HG03159 (cell line): ENCODE measurements at regions not wholly inside any gene's neighbourhood (a gene's known extent, or its start where the extent isn't known, plus 50 kb on each side); places are given as distances from the start of the nearest gene placed in this dataset.

Experiments used
- ATAC-seq: cut with Tn5 transposase; IDR thresholded peaks from one replicate; pipeline ENCODE4 v1.9.1; 2021; ENCODE audit warnings: mild to moderate bottlenecking, moderate library complexity; ENCODE audit not compliant: unreplicated experiment

DNA sequence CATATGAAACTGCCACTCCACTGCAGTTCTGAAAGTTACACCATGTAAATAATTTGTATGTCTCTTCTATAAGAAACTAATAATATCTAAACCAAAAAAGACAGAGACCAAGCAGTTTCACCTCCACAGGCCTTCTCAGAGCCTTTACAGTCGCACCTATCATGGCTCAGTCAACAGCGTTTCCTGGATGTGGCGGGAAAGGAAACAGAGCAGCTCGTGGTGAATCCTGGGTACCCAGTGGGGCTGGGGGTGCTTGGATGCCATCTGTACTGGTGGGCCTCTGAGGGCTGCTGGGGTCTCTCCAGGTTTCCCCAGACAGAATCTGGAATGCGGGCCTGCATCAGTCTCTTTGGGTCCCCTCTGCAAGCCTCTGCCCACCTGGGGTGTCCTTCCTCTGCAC is 100.2 kb upstream of the CASZ1 start:
- no peak for ATAC-seq

DNA sequence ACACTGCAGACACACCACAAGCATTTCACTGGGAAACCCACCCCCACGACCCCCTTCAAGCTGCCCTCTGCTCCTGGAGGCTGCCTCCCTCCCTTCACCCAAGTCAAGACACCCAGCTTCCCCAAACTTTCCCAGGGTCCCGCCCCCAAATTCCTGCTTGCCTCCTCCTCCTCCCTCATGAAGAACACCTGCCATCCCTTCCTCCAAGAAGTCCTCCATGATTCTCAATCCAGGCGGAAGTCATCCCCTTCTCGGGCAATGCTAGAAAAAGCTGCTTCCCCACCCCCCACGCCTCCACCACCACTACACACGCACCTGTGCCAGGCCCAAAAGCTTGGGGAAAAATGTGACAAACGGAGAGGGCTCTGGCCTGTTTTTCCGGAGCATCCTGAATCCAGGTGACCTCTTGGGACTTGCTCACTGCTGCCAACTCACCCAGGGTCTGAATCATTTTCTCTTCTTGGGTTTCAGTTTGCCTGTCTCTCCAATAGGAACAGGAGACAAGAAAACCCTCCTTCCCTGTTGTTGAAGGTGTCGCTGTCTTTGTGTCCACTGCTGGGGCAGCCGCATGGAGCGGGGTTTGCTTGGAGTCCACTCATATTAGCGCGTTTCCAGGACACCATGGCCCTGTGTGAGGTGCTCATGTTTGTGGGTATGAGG is 101.0 kb upstream of the CASZ1 start:
- no peak for ATAC-seq

DNA sequence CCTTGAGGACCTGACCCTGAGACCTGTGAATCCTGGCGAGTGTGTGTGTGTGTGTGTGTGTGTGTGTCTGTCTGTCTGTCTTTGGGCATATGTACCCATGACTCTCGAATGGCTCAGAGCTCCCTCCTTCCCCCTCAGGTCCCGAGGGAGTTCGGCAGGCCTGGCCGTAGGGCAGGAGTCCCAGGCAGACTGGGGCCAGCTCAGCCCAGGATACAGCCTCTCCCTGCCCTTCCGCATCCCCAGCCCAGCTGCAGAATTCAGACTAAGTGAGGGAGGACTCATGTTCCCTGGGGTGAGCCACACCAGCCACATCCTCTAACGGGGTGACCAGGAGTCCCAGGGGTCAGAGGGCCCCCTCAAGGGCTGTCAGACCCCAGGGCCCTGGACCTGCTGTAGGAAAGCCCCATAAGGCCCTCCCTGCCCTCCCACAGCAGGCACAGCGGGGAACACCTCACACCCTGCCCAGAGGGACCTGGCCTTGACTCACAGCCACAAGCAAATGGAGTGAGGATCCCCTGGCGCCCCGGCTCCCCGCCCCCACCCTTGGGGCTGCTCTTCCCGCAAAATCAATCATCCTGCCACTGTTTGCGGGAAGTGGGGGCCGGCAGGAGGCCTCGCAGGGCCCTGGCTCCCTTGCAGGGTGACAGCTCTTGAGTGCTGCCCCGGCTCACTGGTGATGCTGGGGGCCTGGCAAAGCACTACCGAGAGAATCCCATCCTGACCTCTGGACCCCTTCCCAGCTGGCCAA is 101.7 kb upstream of the CASZ1 start:
- no peak for ATAC-seq

DNA sequence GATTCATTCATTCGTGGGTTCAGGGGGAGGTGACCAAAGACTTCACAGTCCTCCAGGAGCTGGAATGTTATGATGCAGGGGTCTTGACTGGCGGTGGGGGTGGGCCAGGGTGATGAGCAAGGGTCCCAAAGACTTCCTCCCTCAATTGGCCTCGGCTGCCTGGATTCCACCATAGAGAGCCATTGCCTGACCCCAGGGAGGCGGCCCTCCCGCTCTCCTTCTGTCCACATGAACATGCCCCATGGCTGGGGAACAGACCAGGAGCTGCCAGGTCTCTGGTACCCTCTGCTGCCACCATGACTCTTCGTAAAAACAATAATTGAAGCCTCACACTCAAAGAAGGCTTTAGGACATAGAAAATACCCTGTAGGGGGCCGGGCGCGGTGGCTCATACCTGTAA is 102.5 kb upstream of the CASZ1 start:
- no peak for ATAC-seq

DNA sequence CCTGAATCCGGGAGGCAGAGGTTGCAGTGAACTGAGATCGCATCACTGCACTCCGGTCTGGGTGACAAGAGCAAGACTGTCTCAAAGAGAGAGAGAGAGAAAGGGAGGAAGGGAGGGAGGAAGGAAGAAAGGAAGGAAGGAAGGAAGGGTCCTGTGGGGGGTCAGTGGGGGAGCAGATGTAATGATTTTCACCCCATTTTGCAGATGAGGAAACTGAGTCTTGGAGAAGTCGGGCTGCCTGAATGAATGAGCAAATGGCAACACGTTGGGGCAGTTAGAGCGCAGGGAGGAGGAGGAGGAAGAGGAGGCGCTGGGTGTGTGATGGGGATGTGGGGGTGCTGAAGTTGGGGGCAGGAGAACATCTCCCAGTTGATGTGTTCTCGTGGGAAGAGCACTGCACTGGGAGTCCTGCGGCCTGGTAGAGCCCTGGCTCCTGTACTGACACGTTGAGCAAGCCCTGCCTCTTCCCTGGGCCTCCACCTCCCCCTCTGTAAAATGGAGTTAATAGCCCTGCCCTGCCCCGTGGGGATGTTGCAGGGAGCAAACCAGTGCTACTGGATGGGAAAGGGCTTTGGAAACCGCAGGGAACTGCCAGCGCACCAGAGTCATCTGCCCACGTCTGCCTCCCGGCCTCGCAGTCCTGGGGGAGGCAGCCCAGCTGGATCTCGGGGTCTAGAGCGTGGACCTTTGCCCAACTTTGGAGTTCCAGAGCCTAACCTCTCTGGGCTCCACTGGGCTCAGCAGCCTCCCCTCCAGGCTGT is 103.2 kb upstream of the CASZ1 start:
- no peak for ATAC-seq

DNA sequence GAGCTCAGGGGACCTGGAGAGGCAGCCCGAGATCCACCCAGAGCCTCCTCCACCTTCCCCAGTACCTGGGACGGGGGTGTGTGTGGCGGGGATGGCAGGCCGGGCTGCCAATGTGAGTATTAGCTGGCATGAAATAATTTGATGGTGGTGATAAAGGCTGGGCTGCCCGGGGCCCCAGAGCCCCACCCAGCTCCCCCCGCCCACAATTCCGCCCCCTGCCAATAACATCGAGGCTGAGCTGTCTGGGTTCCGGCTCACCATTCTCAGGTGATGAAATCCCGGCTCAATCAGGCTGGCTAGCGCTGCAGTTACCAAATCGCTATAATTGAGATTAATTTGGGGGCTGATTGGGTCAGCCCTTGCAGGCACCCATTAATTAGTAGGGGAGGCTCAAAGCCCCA is 103.8 kb upstream of the CASZ1 start:
- no peak for ATAC-seq

DNA sequence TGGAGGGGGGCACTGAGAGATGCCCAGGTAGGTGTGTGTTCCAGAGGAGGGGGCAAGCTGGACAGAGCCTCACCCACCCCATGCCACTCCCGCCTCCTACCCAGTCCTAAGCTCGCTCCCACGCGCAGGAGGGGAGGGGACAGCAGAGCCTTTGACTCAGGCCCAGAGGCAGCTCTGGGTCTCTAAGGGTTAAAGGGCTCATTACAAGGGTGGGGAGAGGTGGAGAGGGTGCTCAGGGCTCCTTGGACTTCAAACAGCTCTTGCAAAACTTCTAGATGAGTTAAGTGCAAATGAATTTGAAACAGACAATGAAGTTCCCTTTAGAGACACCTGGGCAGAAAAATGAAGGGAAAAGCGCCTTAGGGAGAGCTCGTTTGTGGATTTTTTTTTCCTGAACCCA is 104.2 kb upstream of the CASZ1 start:
- ATAC-seq = no peak

DNA sequence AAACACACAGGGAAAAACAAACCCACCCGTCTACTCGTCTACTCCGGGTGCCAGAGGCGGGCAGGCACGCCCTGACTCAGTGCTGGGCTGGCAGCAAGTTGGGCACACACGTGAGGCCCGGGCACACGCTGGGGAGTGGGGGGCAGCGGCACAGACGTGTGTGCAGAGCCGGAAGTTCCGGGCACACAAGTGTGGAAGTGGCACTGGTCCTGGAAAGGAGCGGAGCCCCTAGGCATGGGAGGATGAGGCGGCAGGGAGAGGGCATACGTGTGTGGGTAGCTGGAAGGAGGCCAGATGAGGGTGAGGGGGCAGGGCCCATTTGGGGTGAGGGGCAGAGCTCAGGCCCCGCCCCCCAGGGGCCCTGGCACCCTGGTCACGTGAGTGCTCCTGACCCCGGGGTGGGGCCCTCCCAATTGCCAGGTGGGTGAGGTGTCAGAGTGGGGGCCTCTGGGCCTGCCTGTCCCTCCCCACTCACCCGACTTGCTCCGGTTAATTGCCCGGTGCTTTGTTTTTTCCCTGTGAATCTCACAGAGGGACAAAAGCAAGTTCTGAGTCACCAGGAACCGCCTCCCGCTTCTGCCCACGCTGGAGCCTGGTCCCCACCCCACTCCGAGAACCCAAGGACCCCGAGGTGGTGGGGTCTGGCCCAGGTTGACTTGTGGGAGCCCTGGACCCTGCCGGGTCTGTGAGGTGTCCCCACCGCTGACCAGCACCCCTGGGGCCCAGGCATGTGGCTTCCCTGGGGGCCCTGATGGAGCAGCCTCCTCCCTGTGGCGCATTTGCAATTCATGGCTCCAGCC is 104.8 kb upstream of the CASZ1 start:
- no peak for ATAC-seq

DNA sequence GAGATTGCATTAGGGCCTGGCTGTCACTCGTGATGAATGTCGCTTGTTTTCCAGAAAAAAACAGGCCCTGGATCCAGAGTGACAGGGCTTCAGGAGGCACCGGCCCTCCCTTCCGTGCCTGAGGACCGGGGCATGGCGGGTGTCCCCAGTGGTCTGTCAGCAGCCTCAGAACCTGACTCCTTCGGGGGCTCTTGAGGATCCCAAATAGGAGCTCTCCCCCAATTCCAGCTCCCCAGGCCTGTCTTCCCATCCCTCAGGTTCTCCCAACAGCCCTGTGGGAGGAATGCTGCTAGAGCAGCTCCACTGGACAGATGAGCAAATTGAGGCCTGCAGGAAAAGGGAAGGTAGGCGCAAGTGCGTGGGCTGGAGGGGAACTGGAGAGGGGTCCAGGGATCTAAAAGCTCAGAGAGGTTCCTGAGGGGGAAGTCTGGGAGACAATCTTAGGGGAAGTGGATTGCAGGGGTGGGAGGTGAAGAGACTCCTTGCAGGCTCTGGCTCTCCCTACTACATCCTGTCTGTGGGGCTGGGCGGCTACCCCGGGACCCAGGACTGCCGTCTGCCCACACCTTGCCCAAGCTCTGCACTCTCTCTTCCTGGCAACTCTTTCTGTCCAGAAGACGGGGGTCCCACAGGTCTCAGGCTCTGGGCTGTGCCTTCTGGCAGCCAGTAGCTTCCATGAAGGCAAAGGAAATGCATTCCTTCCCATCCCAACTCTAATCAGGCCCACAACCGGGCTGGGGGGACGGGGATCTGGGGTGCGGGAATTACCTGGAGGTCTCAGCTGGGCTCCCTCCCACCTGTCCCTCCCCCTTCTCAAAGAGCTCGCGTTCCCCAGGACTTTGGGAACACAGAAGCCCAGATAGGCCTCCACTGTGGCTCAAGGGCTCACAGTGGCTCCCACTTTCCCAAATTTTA is 105.7 kb upstream of the CASZ1 start:
- no peak for ATAC-seq

DNA sequence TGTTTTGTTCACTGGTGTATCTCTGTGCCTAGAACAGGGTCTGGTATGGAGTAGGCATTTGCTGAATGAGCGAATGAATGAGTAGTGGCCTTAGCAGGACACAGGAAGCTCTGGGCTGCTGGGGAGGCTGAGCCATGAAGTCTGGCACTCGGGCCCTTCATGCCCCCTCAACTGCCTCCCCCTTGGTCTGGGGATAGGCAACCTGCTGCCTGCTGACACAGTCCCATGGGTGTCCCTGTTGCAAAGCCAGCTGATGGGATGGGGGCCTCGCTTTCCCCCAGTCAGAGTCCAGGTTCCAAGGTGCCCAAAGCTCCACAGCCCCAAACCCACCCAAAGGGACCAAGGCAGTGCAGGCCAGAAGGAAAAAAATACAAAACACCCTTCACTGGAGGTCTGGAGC is 107.0 kb upstream of the CASZ1 start:
- no peak for ATAC-seq

DNA sequence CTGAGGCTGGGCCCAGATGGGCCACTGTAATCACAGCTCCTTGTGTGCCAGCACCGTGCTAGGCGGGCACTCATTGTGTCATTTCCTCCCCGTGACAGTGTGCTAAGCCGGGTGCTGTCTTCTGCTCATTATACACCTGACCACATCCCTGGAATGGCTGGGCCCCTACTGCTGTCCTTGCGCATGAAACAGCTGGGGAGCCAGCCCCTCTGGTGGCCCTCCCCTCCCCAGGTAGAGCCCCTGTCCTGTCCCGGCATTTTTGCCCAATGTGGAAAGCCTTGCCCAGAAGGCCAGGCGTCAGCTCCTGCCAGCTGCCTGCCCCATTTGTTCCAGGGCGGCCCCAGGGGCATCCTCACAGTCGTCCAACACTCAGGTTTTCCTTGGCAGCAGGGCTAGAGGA is 107.4 kb upstream of the CASZ1 start:
- no peak for ATAC-seq

DNA sequence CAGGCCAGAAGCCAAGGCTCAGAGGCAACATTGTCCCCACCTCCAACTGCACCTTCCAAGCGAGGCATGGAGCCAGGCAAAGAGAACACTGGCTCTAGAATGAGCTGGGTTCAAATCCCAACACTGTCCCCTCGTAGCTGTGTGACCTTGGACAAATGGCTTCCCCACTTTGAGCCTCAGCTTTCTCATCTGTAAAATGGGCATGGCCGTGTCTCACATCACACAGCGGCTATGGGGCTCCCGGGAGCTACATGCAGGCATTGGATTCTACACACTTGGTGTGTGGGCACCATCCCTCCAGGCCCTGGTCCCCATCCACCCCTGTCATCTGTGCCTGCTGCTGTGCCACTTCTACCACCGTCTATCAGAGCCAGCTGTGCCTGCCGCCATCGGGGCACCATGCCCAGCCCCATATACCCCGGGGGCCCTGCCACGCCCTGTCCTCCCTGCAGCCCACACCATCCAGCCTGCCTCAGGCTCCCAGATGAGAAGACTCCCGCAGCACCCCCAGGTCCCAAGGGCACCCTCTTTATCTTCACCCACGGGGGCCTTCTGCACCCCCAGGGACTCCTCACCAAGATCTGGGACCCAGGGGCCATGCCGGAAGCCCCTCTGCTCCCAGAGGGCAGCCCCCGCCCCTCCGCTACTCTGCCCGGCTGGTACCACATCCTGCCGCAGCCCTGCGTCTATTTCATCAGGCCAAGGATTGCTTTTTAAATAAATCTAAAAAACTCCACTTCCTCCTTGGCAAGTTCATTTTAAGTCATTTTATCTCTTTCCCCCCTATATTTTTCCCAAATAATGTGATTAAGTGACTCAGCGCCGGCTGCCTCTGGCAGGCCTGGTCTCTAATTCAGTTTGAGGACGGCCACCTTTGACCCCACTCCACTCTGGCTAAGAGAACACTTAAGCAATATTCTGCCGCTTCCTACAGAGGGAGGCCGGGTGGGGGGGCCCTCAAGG is 107.8 kb upstream of the TARDBP start:
- no peak for ATAC-seq

DNA sequence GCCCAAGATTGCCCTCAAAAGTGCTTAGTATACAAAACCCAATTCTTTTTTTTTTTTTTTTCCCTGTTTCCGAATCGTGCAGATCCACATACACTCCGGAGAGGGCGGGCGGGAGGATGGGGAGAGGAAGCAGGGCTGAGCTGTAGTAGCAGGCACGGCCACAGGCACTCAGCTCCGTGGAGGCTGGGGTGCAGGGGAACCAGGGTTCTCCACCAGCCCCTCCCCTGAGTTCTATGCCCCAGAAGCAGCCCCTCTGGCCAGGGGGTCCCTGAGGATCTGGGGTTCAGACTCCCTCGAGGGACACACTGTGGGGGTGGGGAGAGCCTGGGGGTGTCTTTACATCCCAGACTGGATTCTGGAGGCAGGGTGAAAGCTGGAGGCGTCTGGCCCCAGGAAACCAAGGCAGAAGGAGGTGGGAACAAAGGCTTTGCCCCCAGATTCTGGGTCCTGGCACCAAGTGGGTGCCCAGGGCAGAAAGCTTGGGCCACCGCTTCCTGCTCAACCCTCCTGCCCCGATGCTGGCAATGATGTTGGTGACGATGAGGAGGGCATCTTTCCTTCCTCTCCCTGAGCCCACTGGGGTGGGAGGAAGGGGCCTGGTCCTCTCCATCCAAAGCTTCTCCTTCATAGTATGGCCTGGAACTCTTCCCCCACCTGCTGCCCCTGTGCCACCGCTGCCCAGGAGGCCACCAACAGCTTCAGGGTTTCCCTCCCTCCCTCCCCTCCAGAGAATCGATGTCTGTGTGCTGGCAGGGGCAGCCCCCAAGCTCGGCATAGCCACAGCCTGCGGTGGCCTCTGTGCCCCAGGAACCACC is 106.4 kb upstream of the TARDBP start:
- no peak for ATAC-seq

DNA sequence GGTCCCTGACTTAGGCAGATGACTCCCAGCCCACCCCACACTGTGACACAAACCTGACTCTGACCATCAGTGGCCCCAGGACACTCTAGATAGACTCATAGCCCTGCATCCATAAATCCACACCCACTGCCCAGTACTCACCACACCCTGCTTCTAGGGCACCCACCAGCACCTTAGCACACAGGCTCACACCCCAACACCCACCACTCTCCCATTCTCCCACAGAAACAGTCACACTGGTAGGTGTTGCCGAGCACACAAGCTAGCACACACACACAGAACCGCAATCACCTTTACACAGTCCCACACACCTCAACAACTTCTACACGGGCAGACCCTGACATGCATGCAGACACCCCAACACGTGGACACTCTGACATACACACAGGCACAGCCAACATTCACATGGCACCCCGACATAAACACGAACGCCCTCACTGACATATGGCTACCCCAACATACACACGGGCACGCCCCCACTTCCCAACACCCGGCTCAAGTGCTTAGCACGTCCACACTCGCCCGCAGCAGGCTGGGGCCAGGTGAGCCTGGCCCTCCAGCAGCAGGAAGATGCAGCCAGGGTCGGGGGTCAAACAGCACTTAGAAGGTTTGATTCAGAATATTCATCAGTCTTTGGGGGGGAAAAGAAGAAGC is 105.5 kb upstream of the TARDBP start:
- no peak for ATAC-seq

DNA sequence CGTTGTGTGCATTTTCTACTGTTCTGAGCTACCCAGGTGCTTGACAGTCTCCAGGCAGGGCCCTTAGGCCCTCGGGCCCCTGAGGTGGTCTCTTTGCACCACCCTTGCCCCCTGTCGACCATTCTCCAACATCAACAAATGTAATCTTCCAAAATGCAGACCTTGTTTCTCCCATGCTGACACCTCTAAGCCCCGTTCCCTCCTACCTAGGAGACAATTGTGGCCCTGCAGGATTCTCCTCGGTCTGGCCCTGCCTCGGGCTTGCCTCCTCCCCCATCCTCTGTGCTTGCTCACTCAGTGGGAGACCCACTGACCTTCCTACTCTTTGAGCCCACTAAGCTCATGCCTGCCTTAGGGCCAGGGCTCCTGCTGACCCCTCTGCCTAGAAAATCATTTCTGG is 104.2 kb upstream of the TARDBP start:
- no peak for ATAC-seq

DNA sequence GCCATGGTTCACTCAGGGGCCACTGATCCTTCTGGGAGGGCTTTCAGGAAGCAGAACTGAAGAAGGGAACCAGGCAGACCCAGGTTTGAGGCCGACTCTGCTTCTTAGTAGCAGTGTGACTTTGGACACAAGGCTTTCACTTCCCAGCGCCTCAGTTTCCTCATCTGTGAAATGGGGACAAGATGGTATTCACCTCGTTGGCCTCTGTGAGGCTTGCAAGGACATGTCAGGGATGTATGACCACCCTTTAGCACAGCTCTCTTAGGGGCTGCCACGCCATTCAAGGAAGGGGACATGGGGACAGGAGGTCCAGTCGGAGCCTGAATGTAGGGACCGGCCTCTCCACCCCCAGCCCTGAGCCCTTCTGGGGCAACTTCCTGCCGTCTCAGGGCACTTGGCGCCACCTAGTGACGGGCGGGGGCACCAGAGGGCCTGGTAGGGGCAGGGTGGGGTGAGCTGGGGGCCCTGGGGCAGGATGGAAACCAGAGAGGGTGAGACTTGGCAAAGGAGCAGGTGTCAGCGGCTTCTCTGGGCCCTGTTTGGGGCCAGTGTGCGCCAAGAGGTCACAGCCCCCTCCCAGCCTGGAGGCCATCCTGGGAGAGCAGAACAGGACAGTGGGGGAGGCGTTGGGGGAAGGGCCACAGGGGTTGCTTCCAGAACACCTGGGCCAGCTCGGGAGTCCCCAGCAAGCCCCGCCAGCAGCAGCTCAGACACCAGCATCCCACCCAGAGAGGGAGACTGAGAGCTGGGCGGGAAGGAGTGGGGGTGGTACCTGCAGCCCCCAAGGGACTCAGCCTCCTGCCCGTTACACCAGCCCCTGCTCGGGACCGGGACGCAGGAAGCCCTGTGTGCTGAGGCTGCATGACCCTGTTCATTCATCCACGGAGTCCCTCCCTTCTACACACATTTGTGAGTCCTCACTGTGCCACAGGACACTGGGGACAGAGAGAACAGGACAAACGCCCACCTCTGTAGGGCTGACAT is 102.5 kb upstream of the TARDBP start:
- ATAC-seq = no peak
